ENCODE measurements at regions not wholly inside any gene's neighbourhood (a gene's known extent, or its start where the extent isn't known, plus 50 kb on each side); places are given as distances from the start of the nearest gene placed in this dataset.

- TF ChIP-seq FOXK2 (conservative IDR thresholded peaks at IDR 0.05 in 1 of 2, IDR thresholded peaks at IDR 0.05 in 1 of 2; ENCODE audit: low read depth in 2 of 2): no peak
- no peak for TF ChIP-seq BACH1 (tag; IDR thresholded peaks at IDR 0.05)
- TF ChIP-seq MED1 (CRISPR knock-in tag; IDR thresholded peaks at IDR 0.05; ENCODE audit: borderline replicate concordance): no peak
- no peak for TF ChIP-seq ZNF140 (CRISPR knock-in tag; IDR thresholded peaks at IDR 0.05)
- no peak for TF ChIP-seq PML (IDR thresholded peaks at IDR 0.05; ENCODE audit: low read length)
- no peak for TF ChIP-seq CTCF (IDR thresholded peaks at IDR 0.05 in 2 of 3, conservative IDR thresholded peaks at IDR 0.05 in 1 of 3; ENCODE audit: insufficient read depth in 2 of 3, low read depth in 1 of 3, low read length in 3 of 3)
- TF ChIP-seq ZNF717 (CRISPR knock-in tag; IDR thresholded peaks at IDR 0.05): no peak
- no peak for TF ChIP-seq SPI1 (IDR thresholded peaks at IDR 0.05; ENCODE audit: borderline replicate concordance, low read depth, low read length)
- TF ChIP-seq POLR2A (conservative IDR thresholded peaks at IDR 0.05): no peak
- TF ChIP-seq, protein P1, sequence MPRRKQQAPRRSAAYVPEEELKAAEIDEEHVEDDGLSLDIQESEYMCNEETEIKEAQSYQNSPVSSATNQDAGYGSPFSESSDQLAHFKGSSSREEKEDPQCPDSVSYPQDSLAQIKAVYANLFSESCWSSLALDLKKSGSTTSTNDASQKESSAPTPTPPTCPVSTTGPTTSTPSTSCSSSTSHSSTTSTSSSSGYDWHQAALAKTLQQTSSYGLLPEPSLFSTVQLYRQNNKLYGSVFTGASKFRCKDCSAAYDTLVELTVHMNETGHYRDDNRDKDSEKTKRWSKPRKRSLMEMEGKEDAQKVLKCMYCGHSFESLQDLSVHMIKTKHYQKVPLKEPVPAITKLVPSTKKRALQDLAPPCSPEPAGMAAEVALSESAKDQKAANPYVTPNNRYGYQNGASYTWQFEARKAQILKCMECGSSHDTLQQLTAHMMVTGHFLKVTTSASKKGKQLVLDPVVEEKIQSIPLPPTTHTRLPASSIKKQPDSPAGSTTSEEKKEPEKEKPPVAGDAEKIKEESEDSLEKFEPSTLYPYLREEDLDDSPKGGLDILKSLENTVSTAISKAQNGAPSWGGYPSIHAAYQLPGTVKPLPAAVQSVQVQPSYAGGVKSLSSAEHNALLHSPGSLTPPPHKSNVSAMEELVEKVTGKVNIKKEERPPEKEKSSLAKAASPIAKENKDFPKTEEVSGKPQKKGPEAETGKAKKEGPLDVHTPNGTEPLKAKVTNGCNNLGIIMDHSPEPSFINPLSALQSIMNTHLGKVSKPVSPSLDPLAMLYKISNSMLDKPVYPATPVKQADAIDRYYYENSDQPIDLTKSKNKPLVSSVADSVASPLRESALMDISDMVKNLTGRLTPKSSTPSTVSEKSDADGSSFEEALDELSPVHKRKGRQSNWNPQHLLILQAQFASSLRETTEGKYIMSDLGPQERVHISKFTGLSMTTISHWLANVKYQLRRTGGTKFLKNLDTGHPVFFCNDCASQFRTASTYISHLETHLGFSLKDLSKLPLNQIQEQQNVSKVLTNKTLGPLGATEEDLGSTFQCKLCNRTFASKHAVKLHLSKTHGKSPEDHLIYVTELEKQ (CRISPR knock-in tag; IDR thresholded peaks at IDR 0.05): no peak
- TF ChIP-seq TBP (optimal IDR thresholded peaks at IDR 0.05; ENCODE audit: low read depth, low read length): no peak
- TF ChIP-seq MAX (CRISPR knock-in tag; IDR thresholded peaks at IDR 0.05): no peak
Measured at GRCh38 chr2:83176539-83176938, 1282.5 kb downstream of the SUCLG1 start.
